Lower leg skin (tissue), 3 donors: ENCODE measurements at regions not wholly inside any gene's neighbourhood (a gene's known extent, or its start where the extent isn't known, plus 50 kb on each side); places are given as distances from the start of the nearest gene placed in this dataset.

Source experiments
- POLR2A ChIP-seq, 2 donors: fragments of 450-650 bp; IDR thresholded peaks; one replicate each; pipeline ENCODE4 v1.6.1; 2016 to 2017; ENCODE audit warnings: antibody characterized with exemption in 2 of 2, mild to moderate bottlenecking in 1 of 2, moderate library complexity in 1 of 2
- TF ChIP-seq, protein P1 (sequence below), 3 donors: fragments of 450-650 bp; IDR thresholded peaks; one replicate each; pipeline ENCODE4 v1.5.1; 2016; ENCODE audit warnings: antibody characterized with exemption in 3 of 3, mild to moderate bottlenecking in 3 of 3, moderate library complexity in 2 of 3

- TF ChIP-seq POLR2A (IDR thresholded peaks at IDR 0.05), result no peak
- TF ChIP-seq, protein P1, sequence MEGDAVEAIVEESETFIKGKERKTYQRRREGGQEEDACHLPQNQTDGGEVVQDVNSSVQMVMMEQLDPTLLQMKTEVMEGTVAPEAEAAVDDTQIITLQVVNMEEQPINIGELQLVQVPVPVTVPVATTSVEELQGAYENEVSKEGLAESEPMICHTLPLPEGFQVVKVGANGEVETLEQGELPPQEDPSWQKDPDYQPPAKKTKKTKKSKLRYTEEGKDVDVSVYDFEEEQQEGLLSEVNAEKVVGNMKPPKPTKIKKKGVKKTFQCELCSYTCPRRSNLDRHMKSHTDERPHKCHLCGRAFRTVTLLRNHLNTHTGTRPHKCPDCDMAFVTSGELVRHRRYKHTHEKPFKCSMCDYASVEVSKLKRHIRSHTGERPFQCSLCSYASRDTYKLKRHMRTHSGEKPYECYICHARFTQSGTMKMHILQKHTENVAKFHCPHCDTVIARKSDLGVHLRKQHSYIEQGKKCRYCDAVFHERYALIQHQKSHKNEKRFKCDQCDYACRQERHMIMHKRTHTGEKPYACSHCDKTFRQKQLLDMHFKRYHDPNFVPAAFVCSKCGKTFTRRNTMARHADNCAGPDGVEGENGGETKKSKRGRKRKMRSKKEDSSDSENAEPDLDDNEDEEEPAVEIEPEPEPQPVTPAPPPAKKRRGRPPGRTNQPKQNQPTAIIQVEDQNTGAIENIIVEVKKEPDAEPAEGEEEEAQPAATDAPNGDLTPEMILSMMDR (IDR thresholded peaks at IDR 0.05), result no peak
These were observed 176.6 kb downstream of the IL20RB start for GRCh38 chr3:137134431-137134830.
